ENCODE measurements at regions not wholly inside any gene's neighbourhood (a gene's known extent, or its start where the extent isn't known, plus 50 kb on each side); places are given as distances from the start of the nearest gene placed in this dataset.

GRCh38 chr6:56771929-56772607 lies 129.4 kb upstream of the DST start:
- dilution Hi-C loops (cut with MboI; ENCODE audit: extremely low pct_ligation_motif_present, low sequenced_read_pairs), result no loop called here
- no peaks in the 10 kb centered on the region for H3K36me3 ChIP-seq (ENCODE audit: control insufficient read depth in 2 of 2, extremely low read depth in 1 of 2, insufficient read depth in 2 of 2, low read length in 2 of 2)
- no peak overlapping the region for H3K9ac ChIP-seq (ENCODE audit: control insufficient read depth, extremely low read depth, insufficient read depth, low read length)
- H3K9me3 ChIP-seq (ENCODE audit: control insufficient read depth, low read depth, low read length), result no peaks in the 10 kb centered on the region
- TF ChIP-seq EZH2 (IDR thresholded peaks at IDR 0.05; ENCODE audit: low read length) (no peak), CTCF (optimal IDR thresholded peaks at IDR 0.05 in 1 of 3, IDR thresholded peaks at IDR 0.05 in 1 of 3, conservative IDR thresholded peaks at IDR 0.05 in 1 of 3; ENCODE audit: extremely low read depth in 1 of 3, insufficient read depth in 2 of 3, low read length in 3 of 3) (no peak)
- H3K4me3 ChIP-seq (ENCODE audit: control insufficient read depth in 2 of 3, extremely low read depth in 1 of 3, insufficient read depth in 2 of 3, low read depth in 1 of 3, low read length in 3 of 3), result no peak overlapping the region
- no peak overlapping the region for H3K27ac ChIP-seq (ENCODE audit: control insufficient read depth, insufficient read depth, low read length)
- no peaks in the 10 kb centered on the region for H3K27me3 ChIP-seq (ENCODE audit: control insufficient read depth, extremely low read depth, insufficient read depth, low read length)
- H3K4me2 ChIP-seq (ENCODE audit: control insufficient read depth, extremely low read depth, insufficient read depth, low read depth, low read length), result no peak overlapping the region
- peaks cover 10% of the 10 kb centered on the region for H3K4me1 ChIP-seq (ENCODE audit: control insufficient read depth, extremely low read depth, insufficient read depth, low read length)
- FAIRE-seq, result no peak
- DNase-seq (ENCODE audit: low read depth, low spot score), result no peak
- no peak overlapping the region for H2AFZ ChIP-seq (ENCODE audit: control insufficient read depth, low read length)
- no peaks in the 10 kb centered on the region for H4K20me1 ChIP-seq (ENCODE audit: control insufficient read depth, extremely low read depth, insufficient read depth, low read length)
- no peaks in the 10 kb centered on the region for H3K79me2 ChIP-seq (ENCODE audit: control insufficient read depth, insufficient read depth, low read length)
- H3K9me1 ChIP-seq (ENCODE audit: control insufficient read depth, extremely low read depth, insufficient read depth, low read length), result no peaks in the 10 kb centered on the region

- peaks cover 17% of the 10 kb centered on the region for H3K4me1 ChIP-seq (ENCODE audit: control insufficient read depth, extremely low read depth, insufficient read depth, low read length)
- no peak overlapping the region for H2AFZ ChIP-seq (ENCODE audit: control insufficient read depth, low read length)
- no peaks in the 10 kb centered on the region for H3K36me3 ChIP-seq (ENCODE audit: control insufficient read depth in 2 of 2, extremely low read depth in 1 of 2, insufficient read depth in 2 of 2, low read length in 2 of 2)
- TF ChIP-seq CTCF (optimal IDR thresholded peaks at IDR 0.05 in 1 of 3, IDR thresholded peaks at IDR 0.05 in 1 of 3, conservative IDR thresholded peaks at IDR 0.05 in 1 of 3; ENCODE audit: extremely low read depth in 1 of 3, insufficient read depth in 2 of 3, low read length in 3 of 3) (no peak), EZH2 (IDR thresholded peaks at IDR 0.05; ENCODE audit: low read length) (no peak)
- H3K9me1 ChIP-seq (ENCODE audit: control insufficient read depth, extremely low read depth, insufficient read depth, low read length), result no peaks in the 10 kb centered on the region
- DNase-seq (ENCODE audit: low read depth, low spot score), result no peak
- H3K9me3 ChIP-seq (ENCODE audit: control insufficient read depth, low read depth, low read length), result no peaks in the 10 kb centered on the region
- H3K9ac ChIP-seq (ENCODE audit: control insufficient read depth, extremely low read depth, insufficient read depth, low read length), result no peak overlapping the region
- H3K4me2 ChIP-seq (ENCODE audit: control insufficient read depth, extremely low read depth, insufficient read depth, low read depth, low read length), result no peak overlapping the region
- H4K20me1 ChIP-seq (ENCODE audit: control insufficient read depth, extremely low read depth, insufficient read depth, low read length), result no peaks in the 10 kb centered on the region
- no peak overlapping the region for H3K27ac ChIP-seq (ENCODE audit: control insufficient read depth, insufficient read depth, low read length)
- no peaks in the 10 kb centered on the region for H3K27me3 ChIP-seq (ENCODE audit: control insufficient read depth, extremely low read depth, insufficient read depth, low read length)
- peaks cover under 1% of the 10 kb centered on the region for H3K79me2 ChIP-seq (ENCODE audit: control insufficient read depth, insufficient read depth, low read length)
- dilution Hi-C loops (cut with MboI; ENCODE audit: extremely low pct_ligation_motif_present, low sequenced_read_pairs), result no loop called here
- no peak for FAIRE-seq
- H3K4me3 ChIP-seq (ENCODE audit: control insufficient read depth in 2 of 3, extremely low read depth in 1 of 3, insufficient read depth in 2 of 3, low read depth in 1 of 3, low read length in 3 of 3), result no peak overlapping the region
Measured at GRCh38 chr6:56771189-56771588, 128.5 kb upstream of the DST start.
